HG02981 (cell line): ENCODE measurements at regions not wholly inside any gene's neighbourhood (a gene's known extent, or its start where the extent isn't known, plus 50 kb on each side); places are given as distances from the start of the nearest gene placed in this dataset.
A peak's percentile ranks its signal among the peaks of the same experiment; 100 is the strongest.
"Not testable (repeated sequence)": the region's sequence is repeated elsewhere in the genome, so short reads cannot be mapped to it uniquely, and the experiment has no call there.

Experiments used
- ATAC-seq: cut with Tn5 transposase; IDR thresholded peaks from one replicate; pipeline ENCODE4 v1.9.1; 2021; ENCODE audit warnings: mild to moderate bottlenecking, moderate library complexity; ENCODE audit not compliant: unreplicated experiment

DNA sequence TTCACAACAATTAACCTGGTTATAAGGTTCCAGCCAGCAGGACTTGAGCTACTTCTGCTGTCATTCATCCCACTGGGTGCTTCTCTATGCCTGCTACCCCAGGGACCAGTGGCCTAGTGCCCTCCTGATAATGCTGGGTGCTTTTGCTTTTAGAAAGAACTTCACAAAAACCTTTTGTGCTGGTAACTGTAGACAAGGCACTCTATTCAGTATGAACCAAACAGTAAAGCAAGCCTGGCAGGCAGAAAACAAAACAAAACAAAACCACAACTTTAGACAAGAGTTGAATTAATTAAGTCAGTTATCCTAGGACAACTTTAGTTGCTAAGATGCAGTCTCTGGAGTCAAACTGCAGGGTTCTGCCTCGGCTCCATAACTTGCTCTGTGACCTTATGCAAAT lies 61.9 kb upstream of the ADGRL2 start:
- no peak for ATAC-seq

DNA sequence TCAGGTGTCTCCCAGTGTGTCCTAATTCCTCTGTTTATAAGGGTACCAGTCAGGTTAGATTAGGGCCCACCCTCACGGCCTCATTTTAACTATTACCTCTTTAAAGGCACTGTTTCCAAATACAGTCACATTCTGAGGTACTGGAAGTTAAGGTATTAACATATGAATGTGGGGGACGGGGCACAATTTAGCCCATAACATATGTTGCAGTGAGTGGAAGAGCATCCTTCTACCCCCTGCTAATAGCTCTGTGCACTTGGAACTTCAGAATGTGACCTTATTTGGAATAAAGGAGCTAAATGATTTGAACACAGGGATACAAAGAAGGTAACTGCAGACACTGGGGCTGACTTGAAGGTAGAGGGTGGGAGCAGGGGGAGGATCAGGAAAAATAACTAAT lies 67.3 kb upstream of the ADGRL2 start:
- no peak for ATAC-seq

DNA sequence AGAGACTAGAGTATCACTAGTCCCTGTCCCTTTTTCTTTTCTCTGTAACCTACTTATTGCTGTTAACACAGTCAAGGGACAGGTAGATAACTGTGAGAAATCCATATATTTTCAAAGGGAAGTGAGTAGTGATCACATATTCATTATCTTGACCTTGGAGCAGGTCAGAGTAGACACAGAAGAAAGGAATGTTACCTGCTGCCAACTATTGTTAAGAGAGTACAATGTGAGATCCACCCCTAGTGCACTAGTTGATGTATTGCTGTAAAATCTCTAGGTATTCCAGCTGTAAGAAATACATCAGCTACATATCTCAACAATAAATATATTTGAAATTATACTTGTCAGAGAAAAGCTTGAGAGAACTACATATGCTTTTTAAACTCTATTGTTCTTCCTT lies 68.7 kb upstream of the ADGRL2 start:
- ATAC-seq: no peak

DNA sequence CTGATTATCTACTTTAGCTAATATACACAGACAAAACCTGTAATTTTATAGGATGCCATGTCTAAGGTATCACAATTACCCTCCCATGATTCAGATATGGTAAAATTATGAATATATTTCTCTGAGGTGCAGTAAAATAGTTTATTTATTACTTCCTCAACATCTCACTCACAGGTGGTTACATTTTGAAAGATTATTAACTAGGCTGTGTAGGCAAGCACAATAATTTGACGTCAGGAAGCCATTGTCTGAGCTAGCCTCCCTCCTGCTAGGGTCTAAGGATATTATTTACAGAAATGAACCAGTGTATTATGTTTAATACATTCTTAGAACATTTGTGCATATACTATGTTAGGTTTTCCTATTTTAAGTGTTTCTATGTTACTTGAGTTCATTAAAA lies 69.9 kb upstream of the ADGRL2 start:
- peak; percentile 85 for ATAC-seq

GRCh38 chr1:81730299-81730698 lies 70.4 kb upstream of the ADGRL2 start:
- not testable (repeated sequence) for ATAC-seq

- ATAC-seq: no peak
Observed at GRCh38 chr1:81729818-81730217, 70.9 kb upstream of the ADGRL2 start.

GRCh38 chr1:81729239-81729638 lies 71.5 kb upstream of the ADGRL2 start:
- ATAC-seq: no peak

DNA sequence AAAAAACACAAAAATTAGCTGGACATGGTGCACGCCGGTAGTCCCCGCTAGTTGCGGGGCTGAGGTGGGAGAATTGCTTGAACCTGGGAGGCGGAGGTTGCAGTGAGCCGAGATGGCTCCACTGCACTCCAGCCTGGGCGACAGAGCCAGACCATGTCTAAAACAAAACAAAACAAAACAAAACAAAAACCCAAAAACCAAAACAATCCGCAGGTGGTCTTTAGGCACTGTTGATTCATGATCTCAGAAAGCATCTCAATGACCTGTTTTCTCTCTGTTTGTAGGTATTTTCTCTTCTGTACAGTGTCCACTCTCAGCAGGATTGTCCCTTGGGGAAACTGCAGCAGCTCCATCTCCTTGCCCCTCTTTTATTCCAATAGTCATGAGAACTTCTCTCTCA lies 74.9 kb upstream of the ADGRL2 start:
- ATAC-seq: no peak

DNA sequence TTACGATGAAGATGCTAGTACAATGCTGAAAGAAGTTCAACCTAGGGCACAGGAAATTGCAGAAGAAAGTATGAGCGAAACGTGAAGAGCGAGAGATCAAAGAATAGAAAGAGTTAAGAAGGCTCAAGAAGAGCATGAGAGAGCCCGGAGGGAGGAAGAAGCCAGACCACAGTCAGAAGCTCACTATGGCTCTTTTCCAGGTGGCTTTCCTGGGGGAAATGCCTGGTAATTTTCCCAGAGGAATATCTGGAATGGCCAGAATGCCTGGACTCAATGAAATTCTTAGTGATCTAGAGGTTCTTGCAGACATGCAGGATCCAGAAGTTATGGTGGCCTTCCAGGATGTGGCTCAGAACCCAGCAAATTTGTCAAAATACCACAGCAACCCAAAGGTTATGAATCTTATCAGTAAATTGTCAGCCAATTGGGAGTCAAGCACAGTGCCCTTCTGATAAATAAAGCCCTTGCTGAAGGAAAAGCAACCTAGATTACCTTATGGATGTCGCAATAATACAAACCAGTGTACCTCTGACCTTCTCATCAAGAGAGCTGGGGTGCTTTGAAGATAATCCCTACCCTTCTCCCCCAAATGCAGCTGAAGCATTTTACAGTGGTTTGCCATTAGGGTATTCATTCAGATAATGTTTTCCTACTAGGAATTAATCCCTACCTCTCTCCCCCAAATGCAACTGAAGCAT lies 78.0 kb upstream of the ADGRL2 start:
- ATAC-seq: not testable (repeated sequence)

- not testable (repeated sequence) for ATAC-seq
Observed at GRCh38 chr1:81720256-81720655, 80.5 kb upstream of the ADGRL2 start.

DNA sequence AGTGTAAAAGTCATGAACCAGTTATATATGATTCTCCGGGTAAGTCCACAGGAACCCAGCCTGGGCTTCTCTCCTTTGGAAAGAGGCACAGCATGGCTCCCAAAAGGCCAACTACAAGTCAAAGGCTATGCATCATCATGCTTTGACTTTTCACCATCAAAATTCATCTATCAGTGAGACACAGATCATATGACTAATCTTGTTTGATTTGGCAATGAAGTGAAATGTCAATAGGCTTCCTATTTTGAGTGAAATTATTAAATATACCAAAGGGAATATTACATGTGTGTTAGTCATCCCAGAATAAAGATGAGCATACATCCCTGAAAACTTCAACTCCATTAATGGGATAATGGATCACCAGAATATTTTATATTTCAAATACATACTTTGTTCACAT lies 83.5 kb upstream of the ADGRL2 start:
- ATAC-seq: no peak

DNA sequence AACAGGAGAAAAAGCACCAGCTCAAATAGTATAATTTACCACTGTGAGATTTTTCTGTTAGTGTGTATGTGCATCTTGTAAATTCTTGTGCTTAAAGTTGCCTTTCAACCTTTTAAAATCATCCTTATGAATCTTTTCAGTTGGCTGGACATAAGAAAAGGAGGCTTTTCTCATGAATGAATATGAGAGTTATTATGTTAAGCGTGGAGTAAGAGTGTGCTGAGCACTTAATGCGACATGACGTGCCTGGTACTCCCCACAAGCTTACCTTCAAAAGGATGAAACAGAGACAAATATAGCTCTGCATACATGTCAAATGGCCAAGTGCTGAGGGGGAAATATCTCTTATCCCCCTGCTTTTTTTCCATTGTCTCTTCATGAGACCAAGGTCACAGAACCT lies 85.3 kb upstream of the ADGRL2 start:
- no peak for ATAC-seq

- ATAC-seq: no peak
Observed at GRCh38 chr1:81714636-81715035, 86.1 kb upstream of the ADGRL2 start.

- ATAC-seq: no peak
Observed at GRCh38 chr1:81712425-81712824, 88.3 kb upstream of the ADGRL2 start.

GRCh38 chr1:81710857-81711256 lies 89.9 kb upstream of the ADGRL2 start:
- no peak for ATAC-seq

GRCh38 chr1:81708250-81708649 lies 92.5 kb upstream of the ADGRL2 start:
- no peak for ATAC-seq

- no peak for ATAC-seq
Observed at GRCh38 chr1:81706650-81707435, 93.9 kb upstream of the ADGRL2 start.

DNA sequence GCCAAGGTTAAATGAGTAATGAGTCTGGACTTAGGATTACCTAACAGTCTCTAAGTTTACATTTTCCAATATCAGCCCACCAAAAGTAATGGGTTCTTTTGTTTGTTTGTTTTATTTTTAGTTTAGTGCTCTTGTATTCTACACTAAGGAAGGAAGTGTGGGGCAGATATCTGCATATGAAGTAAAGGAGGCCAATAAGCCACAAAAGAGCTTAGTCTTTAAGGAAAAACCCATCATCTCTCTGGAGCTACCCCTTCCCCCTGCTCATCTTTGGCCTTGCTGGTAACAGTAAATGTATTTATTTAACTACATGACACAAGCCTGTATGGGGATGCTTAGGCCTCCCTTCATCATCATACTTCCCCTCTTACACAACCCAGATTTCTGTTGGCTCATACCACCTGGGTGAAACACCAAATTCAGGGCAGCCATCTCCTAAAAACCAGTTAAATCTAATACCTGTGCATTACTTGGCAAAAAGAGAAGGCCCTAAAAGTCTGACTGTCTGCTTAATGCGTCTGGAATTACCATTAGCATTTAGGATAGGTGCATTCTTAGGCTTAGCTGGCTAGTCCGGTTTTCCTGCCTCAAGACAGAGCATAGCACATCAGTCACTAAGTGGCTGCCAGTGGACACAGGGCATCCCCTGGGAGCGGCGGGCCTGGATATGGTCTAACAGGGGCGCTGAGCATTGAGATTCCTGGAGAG lies 96.8 kb upstream of the ADGRL2 start:
- no peak for ATAC-seq

DNA sequence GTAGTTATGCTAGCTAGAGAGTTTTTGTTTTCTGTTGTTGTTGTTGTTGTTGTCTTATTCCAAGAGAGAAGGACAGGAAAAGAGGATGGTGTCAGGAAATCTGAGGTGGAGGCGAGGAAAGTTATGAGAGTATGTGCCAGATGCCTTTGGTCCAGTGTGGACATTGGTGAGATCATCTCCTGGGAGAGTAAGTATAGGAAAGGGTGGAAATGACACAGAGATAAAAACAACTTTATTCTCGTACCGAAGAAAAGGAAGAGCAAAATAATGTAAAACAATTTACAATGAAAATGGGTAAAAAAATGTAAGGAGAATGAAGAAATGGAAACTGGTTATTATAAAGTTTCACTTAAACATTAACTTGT lies 97.4 kb upstream of the ADGRL2 start:
- no peak for ATAC-seq

DNA sequence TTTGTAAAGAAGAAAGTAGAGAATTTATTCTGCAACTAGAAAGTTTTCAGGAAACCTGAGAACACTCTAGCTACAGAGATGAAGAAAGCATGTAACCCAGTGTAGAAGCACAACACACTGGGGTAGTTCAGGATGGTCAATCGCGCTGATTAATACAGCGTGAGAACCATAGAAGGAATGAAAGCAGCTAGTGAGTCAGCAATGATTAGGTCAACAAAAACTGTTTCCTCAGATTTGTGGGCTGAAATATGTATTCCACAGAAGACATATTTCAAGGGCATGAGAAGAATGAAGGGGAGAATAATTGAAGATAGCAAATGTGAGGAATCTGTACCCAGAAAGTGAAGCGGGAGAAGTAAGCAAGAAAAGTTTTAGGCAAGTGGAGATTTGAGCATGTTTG lies 97.8 kb upstream of the ADGRL2 start:
- ATAC-seq: no peak

DNA sequence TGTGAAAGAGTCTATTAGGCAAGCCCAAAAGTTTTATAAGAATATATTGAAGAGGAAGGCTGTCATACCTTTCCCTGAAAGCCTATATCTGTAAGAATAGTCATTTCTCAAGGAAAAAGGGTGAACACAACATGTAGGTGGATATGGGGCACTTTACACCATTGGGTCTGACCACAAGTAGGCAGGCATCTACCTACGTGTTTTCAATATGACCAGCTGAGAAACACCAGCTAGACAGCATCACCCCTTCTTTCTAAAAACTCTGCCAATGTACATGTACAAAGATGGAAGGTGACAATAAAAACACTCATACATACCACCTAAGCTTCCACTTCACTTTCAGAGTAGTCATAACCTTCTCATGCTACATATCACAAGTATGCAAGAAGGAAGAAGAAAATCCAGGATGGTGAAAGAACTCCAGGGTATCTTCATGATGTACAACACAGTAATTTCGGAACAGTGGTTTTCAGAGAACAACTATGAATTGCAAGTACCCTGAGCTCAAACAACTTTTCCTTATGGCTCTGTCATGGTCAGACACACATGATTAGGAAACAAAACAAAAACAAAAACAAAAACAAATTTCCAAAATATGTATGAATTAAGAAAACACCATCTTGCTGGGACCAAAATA lies 98.5 kb upstream of the ADGRL2 start:
- ATAC-seq: no peak
